ENCODE measurements at regions not wholly inside any gene's neighbourhood (a gene's known extent, or its start where the extent isn't known, plus 50 kb on each side); places are given as distances from the start of the nearest gene placed in this dataset.
"Not testable (repeated sequence)": the region's sequence is repeated elsewhere in the genome, so short reads cannot be mapped to it uniquely, and the experiment has no call there.

- DNase-seq (ENCODE audit: low read depth in 2 of 2): no peak
Measured at GRCh38 chr7:156384706-156385105, 255.9 kb upstream of the RNF32 start.

- no peak for DNase-seq (ENCODE audit: low read depth in 2 of 2)
Measured at GRCh38 chr7:156383526-156383925, 257.0 kb upstream of the RNF32 start.

GRCh38 chr7:156380261-156380660, 260.3 kb upstream of the RNF32 start:
- DNase-seq (ENCODE audit: low read depth in 2 of 2): no peak

GRCh38 chr7:156379324-156380070, 261.1 kb upstream of the RNF32 start:
- DNase-seq (ENCODE audit: low read depth in 2 of 2): no peak

- DNase-seq (ENCODE audit: low read depth in 2 of 2): no peak
Measured at GRCh38 chr7:156378806-156379205, 261.8 kb upstream of the RNF32 start.

- DNase-seq (ENCODE audit: low read depth in 2 of 2): no peak
Measured at GRCh38 chr7:156376317-156376716, 264.3 kb upstream of the RNF32 start.

- DNase-seq (ENCODE audit: low read depth in 2 of 2): no peak
Measured at GRCh38 chr7:156374335-156374734, 266.2 kb upstream of the RNF32 start.

- not testable (repeated sequence) for DNase-seq (ENCODE audit: low read depth in 2 of 2)
Measured at GRCh38 chr7:156369929-156370328, 270.6 kb upstream of the RNF32 start.

GRCh38 chr7:156368053-156368843, 272.3 kb upstream of the RNF32 start:
- DNase-seq (ENCODE audit: low read depth in 2 of 2): no peak

- DNase-seq (ENCODE audit: low read depth in 2 of 2): no peak
Measured at GRCh38 chr7:156363751-156364150, 276.8 kb upstream of the RNF32 start.

GRCh38 chr7:156360835-156361234, 279.7 kb upstream of the RNF32 start:
- DNase-seq (ENCODE audit: low read depth in 2 of 2): no peak

GRCh38 chr7:156356551-156356950, 284.0 kb upstream of the RNF32 start:
- DNase-seq (ENCODE audit: low read depth in 2 of 2): no peak

- DNase-seq (ENCODE audit: low read depth in 2 of 2): no peak
Measured at GRCh38 chr7:156353352-156353751, 287.2 kb upstream of the RNF32 start.

GRCh38 chr7:156347703-156348248, 292.8 kb upstream of the RNF32 start:
- DNase-seq (ENCODE audit: low read depth in 2 of 2): not testable (repeated sequence)

GRCh38 chr7:156347132-156347531, 293.4 kb upstream of the RNF32 start:
- no peak for DNase-seq (ENCODE audit: low read depth in 2 of 2)

GRCh38 chr7:156344595-156344994, 296.0 kb upstream of the RNF32 start:
- DNase-seq (ENCODE audit: low read depth in 2 of 2): no peak

- DNase-seq (ENCODE audit: low read depth in 2 of 2): no peak
Measured at GRCh38 chr7:156334636-156335035, 305.9 kb upstream of the RNF32 start.

- DNase-seq (ENCODE audit: low read depth in 2 of 2): no peak
Measured at GRCh38 chr7:156327916-156328315, 312.7 kb upstream of the RNF32 start.

GRCh38 chr7:156327474-156327873, 313.1 kb upstream of the RNF32 start:
- no peak for DNase-seq (ENCODE audit: low read depth in 2 of 2)

- DNase-seq (ENCODE audit: low read depth in 2 of 2): no peak
Measured at GRCh38 chr7:156324201-156324600, 316.4 kb upstream of the RNF32 start.

- not testable (repeated sequence) for DNase-seq (ENCODE audit: low read depth in 2 of 2)
Measured at GRCh38 chr7:156321430-156321829, 319.1 kb upstream of the RNF32 start.

GRCh38 chr7:156318926-156319325, 321.6 kb upstream of the RNF32 start:
- no peak for DNase-seq (ENCODE audit: low read depth in 2 of 2)

GRCh38 chr7:156318426-156318825, 322.1 kb upstream of the RNF32 start:
- DNase-seq (ENCODE audit: low read depth in 2 of 2): no peak

All from stimulated activated CD4-positive, alpha-beta T cell treated with anti-CD3 and anti-CD28 coated beads, Interleukin-4, amount 100 ng/mL, for 48 hours (primary cell).